Nucleus accumbens (tissue), 56 donors: ENCODE measurements at regions not wholly inside any gene's neighbourhood (a gene's known extent, or its start where the extent isn't known, plus 50 kb on each side); places are given as distances from the start of the nearest gene placed in this dataset.
"Not testable (repeated sequence)": the region's sequence is repeated elsewhere in the genome, so short reads cannot be mapped to it uniquely, and the experiment has no call there.

Experiments
- DNase-seq, 56 donors: peaks; one replicate each; lab custom pipeline; 2025; lab: John Stamatoyannopoulos, UW

DNA sequence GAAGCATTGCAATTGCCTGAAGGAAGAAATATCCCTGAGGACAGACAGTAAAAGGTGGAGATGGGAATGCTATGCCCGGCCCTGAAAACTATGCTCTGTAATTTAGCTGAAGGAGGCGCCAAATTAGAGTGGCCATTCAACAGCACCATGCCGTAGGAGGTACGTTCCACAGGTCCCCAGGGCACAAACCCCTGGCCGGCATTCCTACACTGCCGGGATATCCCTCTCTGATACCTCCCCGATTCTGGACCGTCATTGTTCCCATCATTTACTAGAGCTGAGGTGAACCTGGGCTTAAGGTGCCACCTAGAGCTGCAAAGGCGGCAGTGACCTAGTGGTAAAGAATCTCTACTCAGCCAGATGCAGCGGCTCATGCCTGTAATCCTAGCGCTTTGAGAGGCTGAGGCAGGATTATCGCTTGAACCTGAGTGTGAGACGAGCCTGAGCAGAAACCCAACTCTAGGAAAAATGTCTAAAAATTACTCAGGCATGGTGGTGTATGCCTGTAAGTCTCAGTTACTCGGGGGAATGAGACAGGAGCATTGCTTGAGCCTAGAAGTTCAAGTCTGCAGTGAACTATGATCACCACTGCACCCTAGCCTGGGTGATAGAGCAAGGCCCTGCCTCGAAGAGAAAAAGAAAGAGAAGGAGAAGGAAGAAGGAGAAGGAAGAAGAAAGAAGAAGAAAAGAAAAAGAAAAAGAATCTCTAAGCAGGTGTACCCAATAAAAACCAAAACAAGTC is 53.0 kb upstream of the TNKS2 start:
- DNase-seq = no peak

DNA sequence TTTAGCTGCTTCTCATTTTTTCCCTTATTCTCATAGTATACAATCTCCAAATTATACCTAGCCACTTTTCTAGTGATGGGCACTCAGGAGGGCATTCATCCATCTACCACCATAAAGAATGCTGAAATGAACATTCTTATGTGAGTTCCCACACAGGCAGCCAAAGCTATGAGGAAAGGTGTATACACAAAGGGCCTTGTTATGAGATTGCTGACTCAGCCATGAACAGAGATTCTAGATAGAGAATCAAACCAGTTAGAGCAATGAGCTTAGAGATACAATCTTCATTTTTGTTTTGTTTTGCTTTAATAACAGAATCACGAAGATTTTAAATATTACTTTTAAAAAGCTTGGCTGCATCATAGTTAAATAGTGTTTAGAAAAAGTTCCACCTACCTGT is 54.8 kb upstream of the TNKS2 start:
- DNase-seq = no peak

DNA sequence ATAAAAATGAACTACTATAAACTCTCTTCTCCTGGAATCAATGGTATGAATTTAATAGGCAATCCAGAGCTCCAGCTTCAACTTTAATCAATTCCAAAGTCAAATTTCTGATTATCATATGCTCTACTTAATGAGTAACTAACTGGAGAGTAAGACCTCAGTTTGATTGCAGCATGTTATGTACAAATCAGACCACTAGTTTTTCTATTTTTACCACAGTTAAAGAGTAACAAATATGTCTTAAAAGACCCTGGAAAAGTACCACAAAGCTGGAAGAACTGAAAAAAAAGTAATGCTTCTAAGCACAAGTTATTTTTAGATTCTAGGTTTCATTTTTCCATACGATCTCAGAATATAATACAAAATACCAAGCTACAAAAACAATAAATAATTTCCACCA is 56.0 kb upstream of the TNKS2 start:
- no peak for DNase-seq

DNA sequence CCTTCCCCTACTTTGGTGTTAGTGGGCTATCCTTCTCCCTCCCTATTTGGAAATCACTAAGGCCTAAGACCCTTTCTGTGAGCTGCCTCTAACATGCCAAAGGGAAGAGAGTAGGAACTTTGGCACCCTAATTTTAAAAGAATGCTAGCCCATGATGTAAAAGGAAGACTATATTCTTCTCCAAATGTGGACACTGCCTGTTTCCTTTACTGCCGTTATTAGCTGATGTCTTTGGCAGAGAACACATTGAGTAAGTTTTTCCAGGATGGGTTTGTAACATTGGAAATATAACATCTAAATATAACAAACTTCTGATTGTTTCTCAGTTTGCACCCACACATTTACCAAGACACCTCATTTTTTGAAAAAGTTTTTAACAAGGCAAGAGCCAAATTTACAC is 56.9 kb upstream of the TNKS2 start:
- no peak for DNase-seq

DNA sequence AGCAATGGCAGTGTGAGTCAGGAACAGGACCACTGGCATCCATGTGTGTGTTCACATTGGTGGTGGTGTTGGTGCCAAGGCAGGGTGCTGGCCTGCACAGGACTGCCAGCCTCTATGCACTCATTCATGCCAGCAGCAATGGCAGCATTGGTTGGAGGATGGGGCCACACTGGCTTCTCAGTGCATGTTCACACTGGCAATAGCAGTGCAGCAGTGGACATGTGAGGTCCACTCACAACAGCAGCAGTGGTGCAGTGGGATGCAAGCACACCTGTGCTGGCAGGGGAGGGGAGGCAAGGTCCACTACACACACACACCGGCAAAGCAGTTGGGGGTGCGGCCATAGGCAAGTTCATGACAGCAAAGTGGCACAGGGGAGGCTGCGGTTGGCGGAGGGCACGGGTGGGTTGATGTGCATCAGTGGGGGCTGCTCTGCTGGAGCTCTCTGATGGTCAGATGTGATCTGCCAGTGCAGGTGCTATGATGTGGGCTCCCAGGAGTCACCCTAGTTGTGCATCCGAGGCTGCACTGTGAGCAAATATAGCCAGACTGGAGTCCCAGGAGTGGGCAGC is 57.8 kb upstream of the TNKS2 start:
- no peak for DNase-seq

DNA sequence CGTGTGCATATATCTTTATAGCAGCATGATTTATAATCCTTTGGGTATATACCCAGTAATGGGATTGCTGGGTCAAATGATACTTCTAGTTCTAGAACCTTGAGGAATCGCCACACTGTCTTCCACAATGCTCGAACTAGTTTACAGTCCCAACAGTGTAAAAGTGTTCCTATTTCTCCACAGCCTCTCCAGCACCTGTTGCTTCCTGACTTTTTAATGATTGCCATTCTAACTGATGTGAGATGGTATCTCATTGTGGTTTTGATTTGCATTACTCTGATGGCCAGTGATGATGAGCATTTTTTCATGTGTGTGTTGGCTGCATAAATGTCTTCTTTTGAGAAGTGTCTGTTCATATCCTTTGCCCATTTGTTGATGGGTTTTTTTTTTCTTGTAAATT is 66.0 kb upstream of the TNKS2 start:
- DNase-seq = not testable (repeated sequence)

DNA sequence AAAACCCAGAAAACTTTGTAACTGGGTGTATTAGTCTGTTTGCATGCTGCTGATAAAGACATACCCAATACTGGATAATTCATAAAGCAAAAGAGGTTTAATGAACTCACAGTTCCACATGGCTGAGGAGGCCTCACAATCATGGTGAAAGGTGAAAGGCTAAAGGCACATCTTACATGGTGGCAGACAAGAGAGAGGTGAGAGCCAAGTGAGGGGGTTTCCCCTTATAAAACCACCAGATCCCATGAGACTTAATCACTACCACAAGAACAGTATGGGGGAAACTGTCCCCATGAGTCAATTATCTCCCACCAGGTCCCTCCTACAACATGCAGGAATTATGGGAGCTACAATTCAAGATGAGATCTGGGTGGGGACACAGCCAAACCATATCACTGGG is 68.9 kb upstream of the TNKS2 start:
- not testable (repeated sequence) for DNase-seq

DNA sequence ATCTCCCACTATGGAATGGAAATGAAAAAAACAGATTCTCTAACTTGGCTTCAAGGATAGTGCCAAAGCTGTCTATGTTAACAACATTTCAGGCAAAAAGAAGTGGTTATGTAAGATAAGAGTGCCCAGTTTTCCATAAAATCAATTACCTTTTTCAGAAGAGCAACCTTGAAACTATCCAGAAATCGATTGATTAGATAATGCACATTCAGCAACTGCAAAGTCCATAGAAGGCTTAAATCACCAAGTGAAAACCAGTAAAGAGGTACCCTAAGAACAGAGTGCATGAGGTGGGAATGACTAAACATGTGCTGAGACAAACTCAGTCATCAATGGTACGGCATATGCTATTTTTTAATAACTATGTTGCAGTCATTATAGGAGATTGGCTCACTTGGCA is 71.9 kb upstream of the TNKS2 start:
- DNase-seq = no peak

DNA sequence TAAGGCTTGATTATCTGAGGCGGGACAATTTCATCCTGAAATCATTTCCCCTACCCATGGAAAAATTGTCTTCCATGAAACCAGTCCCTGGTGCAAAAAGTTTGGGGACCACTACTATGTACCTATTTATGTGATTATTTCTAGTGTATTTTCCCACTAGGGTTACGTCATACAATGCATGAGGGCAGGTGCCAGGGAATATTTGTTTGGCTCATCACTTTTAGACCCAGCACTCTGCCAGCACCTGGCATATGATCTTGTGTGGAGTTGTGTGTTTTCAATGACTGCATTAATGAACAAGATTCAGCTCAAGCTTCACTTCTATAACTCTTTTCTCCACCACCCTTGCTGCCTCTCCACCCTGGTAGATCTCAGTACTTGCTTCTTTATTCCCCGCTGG is 73.3 kb upstream of the TNKS2 start:
- DNase-seq = no peak

DNA sequence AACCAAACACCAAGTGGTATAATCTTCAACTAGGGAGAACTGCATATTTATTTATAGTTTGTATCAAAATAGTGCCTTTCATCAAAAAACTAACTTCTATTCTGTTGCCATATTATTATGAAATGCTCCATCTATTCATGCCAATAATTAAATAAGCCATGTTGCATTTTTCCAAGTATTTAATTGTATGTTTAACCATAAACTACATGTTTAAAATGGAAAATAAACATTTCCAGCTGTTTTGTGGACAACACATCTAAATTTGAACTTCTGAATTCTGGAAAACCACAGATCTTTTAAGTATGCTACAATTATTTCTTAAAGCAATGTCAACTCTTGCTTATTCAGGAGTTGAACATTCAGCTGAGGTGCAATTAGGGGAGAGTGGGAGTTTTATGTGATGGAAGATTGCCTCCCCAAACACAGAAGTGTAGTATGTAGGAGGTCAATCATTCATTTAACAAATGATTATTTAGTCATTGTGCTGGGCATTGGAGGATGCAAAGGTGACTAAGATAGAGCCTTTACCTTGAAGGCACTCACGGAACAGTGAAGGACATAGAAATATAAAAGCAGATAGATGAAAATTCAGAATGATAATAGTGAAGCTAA is 80.7 kb upstream of the PPP1R3C start:
- no peak for DNase-seq

DNA sequence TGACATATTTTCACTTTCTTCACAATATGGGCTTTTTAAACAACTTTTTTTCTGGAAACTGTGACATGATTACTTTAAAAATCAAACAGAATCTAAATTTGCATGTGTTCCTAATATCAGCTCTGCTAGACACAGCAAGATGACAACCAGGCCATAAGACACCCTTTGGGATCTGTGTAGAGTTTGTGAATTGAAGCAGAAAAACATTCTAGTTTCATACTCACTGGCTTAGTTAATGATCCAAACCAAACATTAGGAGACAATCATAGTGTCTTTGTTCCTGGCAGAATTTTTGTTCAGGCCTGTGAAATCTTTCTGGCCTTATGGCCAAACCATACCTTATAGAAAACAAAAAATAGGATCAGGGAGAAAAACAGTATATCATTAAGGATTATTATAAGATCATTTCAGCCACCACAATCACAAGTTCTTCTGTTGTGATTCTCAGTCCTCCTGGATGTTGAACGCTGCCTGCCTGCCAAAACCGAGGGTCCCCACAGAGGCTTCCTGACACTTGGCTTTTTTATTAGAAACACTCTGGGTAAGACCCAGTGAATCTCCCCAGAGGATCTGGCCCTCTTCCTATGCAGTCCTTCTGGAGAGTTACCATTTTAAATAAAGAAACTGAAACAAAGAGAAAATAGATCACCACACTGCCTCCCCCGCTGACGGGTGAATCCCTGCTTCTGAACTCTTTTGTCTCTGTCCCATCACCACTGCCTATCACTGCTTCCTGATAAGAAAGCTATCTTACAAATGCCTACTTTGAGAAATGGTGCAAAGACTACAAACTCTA is 79.2 kb upstream of the PPP1R3C start:
- DNase-seq = no peak

DNA sequence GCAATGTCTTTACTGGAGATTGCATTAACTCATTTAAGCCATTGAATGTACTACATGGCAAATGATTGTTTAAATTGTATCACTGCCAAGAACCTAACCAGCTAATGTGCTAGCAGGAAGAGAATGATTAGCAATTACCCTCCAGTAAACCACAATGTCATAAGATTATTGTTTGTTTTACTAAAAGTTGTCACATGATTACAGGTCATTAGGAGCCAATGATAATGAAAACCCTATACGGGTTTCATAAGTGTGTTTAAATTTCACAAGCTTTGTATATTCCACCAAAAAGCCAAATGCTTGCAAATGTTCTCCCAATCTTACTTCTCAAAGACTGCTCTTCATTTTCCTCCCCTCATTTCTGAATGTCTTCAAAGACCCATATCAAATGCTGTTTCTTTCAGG is 76.5 kb upstream of the PPP1R3C start:
- no peak for DNase-seq

DNA sequence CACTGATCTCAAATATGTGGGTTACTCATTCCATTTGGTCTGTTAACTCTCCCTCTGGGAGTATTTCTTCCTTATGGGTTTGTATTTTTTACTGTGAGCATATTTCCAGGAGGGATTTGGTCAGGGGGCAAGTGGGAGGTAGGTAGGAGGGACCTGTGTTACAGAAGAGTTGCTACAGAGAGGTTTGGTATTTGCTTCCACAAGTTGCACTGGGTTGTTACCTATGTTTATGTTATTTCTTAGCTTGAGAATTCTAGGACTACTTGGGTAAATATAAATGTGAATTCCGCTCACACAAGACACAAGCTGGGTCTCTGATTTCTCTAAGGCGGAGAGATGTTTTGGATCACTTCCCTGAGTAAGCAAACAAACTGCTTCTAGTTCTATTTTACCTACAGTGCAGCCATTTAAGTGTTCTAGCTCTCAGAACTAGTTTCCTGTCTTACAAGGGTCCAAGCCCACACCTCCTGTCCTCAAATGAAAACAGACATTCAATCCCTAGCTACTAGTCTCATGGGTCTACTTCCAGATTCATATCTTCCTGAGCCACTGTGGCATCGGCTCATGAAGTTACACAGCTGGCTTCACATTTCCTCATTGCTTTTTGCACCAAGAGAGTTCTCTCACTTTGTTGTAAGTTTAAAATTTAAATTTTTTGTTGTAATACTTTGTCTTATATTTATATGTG is 75.4 kb upstream of the PPP1R3C start:
- DNase-seq = no peak

DNA sequence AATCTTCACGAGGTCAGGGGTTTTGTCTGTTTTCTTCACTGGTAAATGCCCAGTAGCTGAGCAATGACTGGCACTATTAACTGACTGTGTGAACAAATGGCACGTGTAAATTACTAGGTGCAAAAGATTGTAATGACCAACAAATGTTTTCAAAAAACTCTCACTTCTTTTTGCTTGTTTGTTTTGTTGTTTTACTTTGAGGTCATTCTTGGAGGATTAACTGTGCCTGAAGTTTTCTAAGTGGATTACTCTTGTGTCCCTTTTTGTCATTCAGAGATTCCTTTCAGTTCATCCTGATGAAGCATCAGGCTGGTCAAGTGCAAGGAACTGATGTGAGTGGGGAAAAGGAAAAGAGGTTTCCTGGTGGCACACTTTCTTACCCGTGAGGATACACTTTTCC is 74.4 kb upstream of the PPP1R3C start:
- no peak for DNase-seq

DNA sequence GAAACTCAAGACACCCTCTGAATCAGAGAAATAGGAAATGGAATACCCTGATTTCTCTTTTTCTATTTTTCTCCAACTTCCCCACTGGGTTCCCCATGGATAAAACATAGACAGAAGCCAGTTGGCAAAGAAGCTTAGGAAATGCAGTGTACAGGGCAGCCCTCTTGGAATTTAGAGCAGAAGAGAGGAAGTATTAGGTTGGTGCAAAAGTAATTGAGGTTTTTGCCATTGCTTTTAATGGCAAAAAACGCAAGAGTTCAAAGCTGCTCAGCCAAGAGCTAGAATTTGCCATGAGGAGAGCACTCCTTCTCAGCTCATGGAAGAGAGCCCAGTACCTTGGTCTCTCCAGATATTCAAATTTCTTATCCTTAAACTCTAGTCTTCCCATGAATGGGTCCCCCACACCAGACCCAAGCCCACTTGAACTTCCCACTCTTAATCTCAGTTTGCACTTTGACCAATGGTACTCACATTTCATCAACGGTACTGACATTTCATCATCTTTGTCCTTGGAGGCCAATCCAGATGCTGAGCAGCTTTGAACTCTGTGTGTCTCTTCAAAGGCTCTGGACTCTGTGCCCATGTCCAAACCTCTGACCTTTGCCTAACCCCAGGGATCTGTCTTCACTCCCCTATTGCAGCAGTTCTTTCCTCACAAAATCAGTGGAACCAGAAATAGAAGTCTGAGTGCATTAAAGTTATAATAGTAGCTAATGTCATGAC is 73.2 kb upstream of the PPP1R3C start:
- no peak for DNase-seq

DNA sequence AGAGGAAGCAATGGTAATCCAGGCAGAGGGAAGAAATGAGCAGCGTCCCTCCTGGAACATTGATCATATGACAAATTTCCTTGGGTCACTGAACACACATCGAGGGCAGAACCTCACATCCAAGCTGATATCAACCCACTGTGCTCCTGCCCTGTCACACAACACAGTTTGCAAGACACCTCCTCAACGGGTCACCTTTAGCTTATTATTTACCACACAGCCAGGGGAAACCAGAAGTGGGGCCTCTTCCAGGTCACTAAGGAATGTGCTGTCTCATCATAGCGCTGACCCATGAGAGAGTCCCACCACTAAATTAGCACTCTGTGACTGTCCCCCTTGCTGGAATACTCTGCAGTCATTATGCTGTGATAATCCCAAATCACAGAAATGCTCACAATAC is 69.7 kb upstream of the PPP1R3C start:
- no peak for DNase-seq

DNA sequence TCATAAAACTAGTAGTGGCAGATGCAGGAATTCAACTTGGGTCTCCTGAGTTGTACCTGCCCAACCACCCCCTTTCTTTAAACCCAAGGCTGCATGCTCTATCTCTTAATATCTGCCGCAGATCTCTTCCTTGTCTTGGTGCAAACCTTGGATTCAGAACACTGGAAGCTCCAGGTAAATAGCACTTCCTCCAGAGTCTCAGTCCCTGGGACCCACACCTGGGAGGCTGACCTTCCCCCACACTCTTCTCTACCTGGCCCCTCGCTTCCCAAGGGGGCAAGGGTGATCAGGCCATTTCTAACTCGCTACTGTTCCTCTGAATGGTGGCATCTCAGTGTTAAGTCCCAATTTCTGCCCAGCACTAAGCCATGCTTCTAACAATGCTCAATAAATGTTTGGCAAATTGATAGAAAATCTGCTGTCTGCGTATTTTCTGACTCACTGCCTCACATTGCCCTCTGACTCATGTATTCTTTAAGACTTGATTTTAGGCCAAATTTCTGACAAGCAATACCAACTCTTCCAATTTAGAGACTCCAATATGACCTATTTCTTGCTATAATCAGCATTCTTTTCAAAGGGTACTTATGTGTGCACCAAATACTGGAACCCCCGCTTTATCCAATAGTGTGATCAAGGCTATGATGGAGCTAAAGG is 68.0 kb upstream of the PPP1R3C start:
- no peak for DNase-seq

DNA sequence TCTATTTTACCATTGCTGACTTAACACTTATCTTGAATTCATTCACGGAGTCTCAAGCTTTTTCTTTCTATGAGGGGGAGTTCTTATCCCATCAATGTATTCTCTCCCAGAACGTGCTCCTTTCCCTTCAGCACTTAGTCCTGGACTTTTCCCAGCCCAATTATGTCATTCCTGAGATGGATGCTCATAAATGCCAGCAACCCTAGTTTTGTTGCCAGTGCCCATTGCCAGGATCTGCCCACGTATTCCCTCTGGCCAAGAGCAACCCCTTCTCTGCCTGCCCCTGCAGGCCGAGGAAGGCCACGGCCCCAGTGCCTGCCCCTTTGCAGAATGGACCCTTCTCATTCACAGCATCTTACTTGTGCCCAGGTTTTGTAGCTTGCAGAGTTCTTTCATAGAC is 67.4 kb upstream of the PPP1R3C start:
- no peak for DNase-seq

DNA sequence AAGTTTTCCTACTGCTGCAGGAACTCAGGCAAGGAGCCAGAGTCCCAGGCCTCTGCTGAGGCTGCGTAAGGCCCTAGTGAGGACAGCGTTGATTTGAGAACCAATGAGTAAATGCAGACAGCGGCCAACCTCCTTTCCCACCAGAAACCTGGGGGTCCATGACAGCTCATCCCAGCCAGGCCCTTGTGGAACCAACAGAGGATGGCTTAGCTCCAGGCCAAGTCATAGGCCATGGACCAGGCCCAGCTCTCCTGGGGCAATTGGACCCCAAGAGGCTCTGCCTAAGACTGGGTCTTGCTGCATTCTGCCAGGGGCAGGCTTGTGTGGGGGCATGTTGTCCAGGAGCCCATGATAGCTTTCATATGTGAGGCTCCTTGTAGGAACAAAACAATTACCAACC is 65.4 kb upstream of the PPP1R3C start:
- DNase-seq = no peak
